ENCODE measurements at regions not wholly inside any gene's neighbourhood (a gene's known extent, or its start where the extent isn't known, plus 50 kb on each side); places are given as distances from the start of the nearest gene placed in this dataset.

- no peak overlapping the region for H3K4me3 Mint-ChIP-seq
- H3K36me3 Mint-ChIP-seq (ENCODE audit: low read depth): no peaks in the 10 kb centered on the region
- no peak overlapping the region for H3K27ac Mint-ChIP-seq
- intact Hi-C loops (cut with micrococcal nuclease): no loop called here
- H3K9me3 Mint-ChIP-seq: peaks cover 9% of the 10 kb centered on the region
- H3K4me1 Mint-ChIP-seq (ENCODE audit: low read depth): no peaks in the 10 kb centered on the region
- no peaks in the 10 kb centered on the region for H3K27me3 Mint-ChIP-seq
Measured at GRCh38 chrY:14139521-14139920, 83.5 kb downstream of the VCY1B start.

GRCh38 chrY:14145614-14146013 lies 89.6 kb downstream of the VCY1B start:
- no peaks in the 10 kb centered on the region for H3K36me3 Mint-ChIP-seq (ENCODE audit: low read depth)
- peaks cover 15% of the 10 kb centered on the region for H3K4me1 Mint-ChIP-seq (ENCODE audit: low read depth)
- intact Hi-C loops (cut with micrococcal nuclease): no loop called here
- no peak overlapping the region for H3K27ac Mint-ChIP-seq
- H3K9me3 Mint-ChIP-seq: peaks cover 14% of the 10 kb centered on the region
- no peak overlapping the region for H3K4me3 Mint-ChIP-seq
- no peaks in the 10 kb centered on the region for H3K27me3 Mint-ChIP-seq

GRCh38 chrY:14182776-14183175 lies 126.7 kb downstream of the VCY1B start:
- no peak overlapping the region for H3K27ac Mint-ChIP-seq
- H3K4me1 Mint-ChIP-seq (ENCODE audit: low read depth): no peaks in the 10 kb centered on the region
- intact Hi-C loops (cut with micrococcal nuclease): no loop called here
- no peaks in the 10 kb centered on the region for H3K27me3 Mint-ChIP-seq
- no peaks in the 10 kb centered on the region for H3K9me3 Mint-ChIP-seq
- H3K4me3 Mint-ChIP-seq: no peak overlapping the region
- H3K36me3 Mint-ChIP-seq (ENCODE audit: low read depth): no peaks in the 10 kb centered on the region

- H3K36me3 Mint-ChIP-seq (ENCODE audit: low read depth): no peaks in the 10 kb centered on the region
- intact Hi-C loops (cut with micrococcal nuclease): no loop called here
Measured at GRCh38 chrY:14222014-14222413, 166.0 kb downstream of the VCY1B start.

DNA sequence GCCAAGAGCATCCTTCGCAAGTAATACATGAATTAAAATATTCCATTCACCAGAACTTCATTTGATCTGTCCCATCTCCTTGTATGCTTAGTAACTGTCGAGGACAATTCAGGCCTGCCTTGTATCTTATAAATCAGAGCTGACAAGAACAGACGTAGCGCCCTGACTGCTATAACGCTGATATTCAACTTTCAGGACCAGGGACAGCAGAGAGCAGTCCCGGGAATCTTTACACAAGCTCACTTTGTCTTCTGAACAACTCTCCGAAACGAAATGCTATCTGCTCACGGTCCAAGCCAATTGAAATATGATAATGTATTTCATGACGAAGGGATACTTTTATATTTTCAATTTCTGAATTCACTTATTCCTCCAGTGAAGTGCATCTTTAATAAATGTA lies 175.7 kb downstream of the VCY1B start:
- no peaks in the 10 kb centered on the region for H3K27me3 Mint-ChIP-seq
- no peak overlapping the region for H3K4me3 Mint-ChIP-seq
- no peaks in the 10 kb centered on the region for H3K4me1 Mint-ChIP-seq (ENCODE audit: low read depth)
- intact Hi-C loops (cut with micrococcal nuclease): no loop called here
- H3K27ac Mint-ChIP-seq: no peak overlapping the region
- no peaks in the 10 kb centered on the region for H3K36me3 Mint-ChIP-seq (ENCODE audit: low read depth)
- peaks cover 33% of the 10 kb centered on the region for H3K9me3 Mint-ChIP-seq

More at GRCh38 chrY:14222014-14222413, 166.0 kb downstream of the VCY1B start:
- Mint-ChIP-seq H3K4me1 (ENCODE audit: low read depth) (no peaks in the 10 kb centered on the region), H3K27ac (no peak overlapping the region), H3K9me3 (no peaks in the 10 kb centered on the region), H3K27me3 (no peaks in the 10 kb centered on the region), H3K4me3 (no peak overlapping the region)

GRCh38 chrY:14235070-14235469 lies 179.0 kb downstream of the VCY1B start:
- Mint-ChIP-seq H3K27me3 (no peaks in the 10 kb centered on the region), H3K27ac (no peak overlapping the region), H3K4me1 (ENCODE audit: low read depth) (no peaks in the 10 kb centered on the region), H3K4me3 (no peak overlapping the region), H3K9me3 (peaks cover 37% of the 10 kb centered on the region), H3K36me3 (ENCODE audit: low read depth) (no peaks in the 10 kb centered on the region)
- intact Hi-C loops (cut with micrococcal nuclease): no loop called here

- no peaks in the 10 kb centered on the region for H3K4me1 Mint-ChIP-seq (ENCODE audit: low read depth)
Measured at GRCh38 chrY:14238277-14238676, 182.2 kb downstream of the VCY1B start.

GRCh38 chrY:14246948-14247347 lies 190.9 kb downstream of the VCY1B start:
- Mint-ChIP-seq H3K27ac (no peak overlapping the region), H3K4me1 (ENCODE audit: low read depth) (no peaks in the 10 kb centered on the region), H3K4me3 (no peak overlapping the region), H3K36me3 (ENCODE audit: low read depth) (no peaks in the 10 kb centered on the region), H3K27me3 (no peaks in the 10 kb centered on the region), H3K9me3 (no peaks in the 10 kb centered on the region)
- intact Hi-C loops (cut with micrococcal nuclease): no loop called here

More at GRCh38 chrY:14238277-14238676, 182.2 kb downstream of the VCY1B start:
- Mint-ChIP-seq H3K9me3 (peaks cover 16% of the 10 kb centered on the region), H3K27ac (no peak overlapping the region), H3K4me3 (no peak overlapping the region), H3K27me3 (no peaks in the 10 kb centered on the region), H3K36me3 (ENCODE audit: low read depth) (no peaks in the 10 kb centered on the region)
- intact Hi-C loops (cut with micrococcal nuclease): no loop called here

DNA sequence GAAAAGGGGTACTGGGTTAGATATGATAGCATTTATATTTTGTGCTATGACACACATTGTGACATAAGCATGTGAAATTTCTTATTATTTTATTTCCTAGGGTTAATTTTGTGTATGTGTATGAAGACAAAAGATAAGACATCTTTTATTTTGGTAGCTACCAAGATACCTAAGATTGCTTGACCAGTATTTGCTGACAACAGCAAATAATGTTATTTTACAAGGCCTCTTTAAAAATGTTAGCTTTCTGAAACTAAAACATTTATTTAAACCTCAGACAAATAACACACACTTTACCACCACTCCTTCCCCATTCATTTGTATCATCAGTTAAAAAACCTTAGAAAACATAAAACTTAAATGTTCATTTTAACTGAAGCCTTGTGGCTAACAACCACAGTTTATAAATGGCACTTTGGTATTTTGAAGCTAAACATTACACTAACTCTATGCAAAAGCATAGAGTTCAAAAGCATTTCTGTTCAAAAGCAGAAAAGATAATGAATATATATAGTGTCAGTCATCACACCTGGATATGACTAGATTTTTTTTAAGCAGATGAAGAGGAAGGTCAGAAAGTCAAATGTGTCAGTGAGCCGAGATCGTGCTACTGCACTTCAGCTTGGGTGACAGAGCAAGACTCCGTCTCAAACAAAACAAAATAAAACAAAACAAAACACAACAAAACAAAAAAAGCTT lies 193.0 kb downstream of the VCY1B start:
- H3K27me3 Mint-ChIP-seq: no peaks in the 10 kb centered on the region
- no peaks in the 10 kb centered on the region for H3K9me3 Mint-ChIP-seq
- intact Hi-C loops (cut with micrococcal nuclease): no loop called here
- H3K36me3 Mint-ChIP-seq (ENCODE audit: low read depth): no peaks in the 10 kb centered on the region
- H3K4me1 Mint-ChIP-seq (ENCODE audit: low read depth): no peaks in the 10 kb centered on the region
- no peak overlapping the region for H3K27ac Mint-ChIP-seq
- no peak overlapping the region for H3K4me3 Mint-ChIP-seq

- peaks cover 12% of the 10 kb centered on the region for H3K4me1 Mint-ChIP-seq (ENCODE audit: low read depth)
- H3K4me3 Mint-ChIP-seq: no peak overlapping the region
- no peak overlapping the region for H3K27ac Mint-ChIP-seq
- H3K36me3 Mint-ChIP-seq (ENCODE audit: low read depth): no peaks in the 10 kb centered on the region
- intact Hi-C loops (cut with micrococcal nuclease): no loop called here
- H3K27me3 Mint-ChIP-seq: peaks cover 4% of the 10 kb centered on the region
- no peaks in the 10 kb centered on the region for H3K9me3 Mint-ChIP-seq
Measured at GRCh38 chrY:14255965-14256816, 200.2 kb downstream of the VCY1B start.

DNA sequence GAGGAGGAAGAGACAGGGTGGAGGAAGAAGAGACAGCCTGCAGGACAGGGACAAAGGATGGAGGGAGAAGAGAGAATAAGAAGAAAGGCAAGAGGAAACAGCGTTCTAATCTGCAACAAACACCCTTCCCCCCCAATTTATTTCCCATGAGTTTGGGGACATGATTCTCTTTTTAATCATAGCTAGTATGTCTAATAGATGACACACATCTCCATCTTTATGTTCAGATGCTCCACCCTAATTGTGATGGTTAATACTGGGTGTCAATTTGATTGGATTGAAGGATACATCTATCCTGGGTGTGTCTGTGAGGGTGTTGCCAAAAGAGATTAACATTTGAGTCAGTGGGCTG lies 200.8 kb downstream of the VCY1B start:
- peaks cover 4% of the 10 kb centered on the region for H3K27me3 Mint-ChIP-seq
- H3K4me3 Mint-ChIP-seq: no peak overlapping the region
- intact Hi-C loops (cut with micrococcal nuclease): no loop called here
- peaks cover 12% of the 10 kb centered on the region for H3K4me1 Mint-ChIP-seq (ENCODE audit: low read depth)
- H3K9me3 Mint-ChIP-seq: no peaks in the 10 kb centered on the region
- no peaks in the 10 kb centered on the region for H3K36me3 Mint-ChIP-seq (ENCODE audit: low read depth)
- H3K27ac Mint-ChIP-seq: no peak overlapping the region

DNA sequence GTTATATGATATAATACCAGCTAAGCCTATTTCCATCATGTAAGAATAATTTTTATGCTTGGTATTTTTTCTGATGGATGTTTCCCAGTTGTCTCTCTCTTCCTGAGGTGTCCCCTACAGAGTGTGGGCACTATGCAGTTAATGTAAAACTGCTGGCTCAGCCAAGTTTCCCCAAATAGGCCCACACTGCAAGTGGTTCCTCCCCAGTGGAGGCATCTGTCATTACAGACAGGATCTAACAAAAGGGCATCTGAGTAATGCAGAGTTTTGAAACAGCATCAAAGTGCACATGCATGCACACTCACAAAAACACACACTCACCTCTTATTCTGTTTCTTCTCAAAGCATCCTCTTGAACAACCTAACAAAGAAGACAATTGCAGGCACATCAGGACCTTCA lies 221.0 kb downstream of the VCY1B start:
- H3K4me3 Mint-ChIP-seq: no peak overlapping the region
- intact Hi-C loops (cut with micrococcal nuclease): no loop called here
- peaks cover 21% of the 10 kb centered on the region for H3K9me3 Mint-ChIP-seq
- no peaks in the 10 kb centered on the region for H3K27me3 Mint-ChIP-seq
- no peaks in the 10 kb centered on the region for H3K36me3 Mint-ChIP-seq (ENCODE audit: low read depth)
- H3K27ac Mint-ChIP-seq: no peak overlapping the region
- no peaks in the 10 kb centered on the region for H3K4me1 Mint-ChIP-seq (ENCODE audit: low read depth)

GRCh38 chrY:14290656-14291375 lies 233.5 kb upstream of the NLGN4Y start:
- H3K4me3 Mint-ChIP-seq: no peak overlapping the region

DNA sequence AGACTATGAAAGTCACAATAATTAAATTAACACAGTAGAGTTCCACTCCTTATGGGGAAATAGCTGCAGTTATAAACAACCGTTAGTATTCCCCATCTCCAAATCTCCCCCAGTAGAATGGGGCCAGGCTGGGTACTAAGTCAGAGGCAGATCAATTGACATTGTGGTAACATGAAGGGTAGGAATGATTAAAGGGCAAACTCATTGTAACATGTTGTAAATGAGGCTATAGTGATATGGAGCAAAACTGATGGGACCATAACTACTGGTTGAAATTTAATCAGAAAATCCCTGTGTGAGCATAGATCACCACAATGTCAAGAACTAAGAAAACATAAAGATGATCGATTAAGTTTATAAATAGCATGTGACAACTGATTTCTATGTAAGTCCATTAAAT lies 231.9 kb upstream of the NLGN4Y start:
- no peak overlapping the region for H3K27ac Mint-ChIP-seq
- H3K4me3 Mint-ChIP-seq: no peak overlapping the region
- intact Hi-C loops (cut with micrococcal nuclease): no loop called here
- H3K4me1 Mint-ChIP-seq (ENCODE audit: low read depth): no peaks in the 10 kb centered on the region
- H3K9me3 Mint-ChIP-seq: no peaks in the 10 kb centered on the region
- H3K27me3 Mint-ChIP-seq: no peaks in the 10 kb centered on the region
- H3K36me3 Mint-ChIP-seq (ENCODE audit: low read depth): no peaks in the 10 kb centered on the region

More at GRCh38 chrY:14290656-14291375, 233.5 kb upstream of the NLGN4Y start:
- Mint-ChIP-seq H3K36me3 (ENCODE audit: low read depth) (no peaks in the 10 kb centered on the region), H3K27me3 (no peaks in the 10 kb centered on the region), H3K27ac (no peak overlapping the region), H3K4me1 (ENCODE audit: low read depth) (no peaks in the 10 kb centered on the region), H3K9me3 (no peaks in the 10 kb centered on the region)
- intact Hi-C loops (cut with micrococcal nuclease): no loop called here
